Neural progenitor cell (in vitro differentiated cells): ENCODE measurements at regions not wholly inside any gene's neighbourhood (a gene's known extent, or its start where the extent isn't known, plus 50 kb on each side); places are given as distances from the start of the nearest gene placed in this dataset.

Experiments
- CTCF ChIP-seq: fragments of 200-600 bp; sonication (generic); IDR thresholded peaks from 2 replicates; pipeline ENCODE4 v1.5.1; 2017; ENCODE audit warnings: antibody characterized with exemption, mild to moderate bottlenecking
- EZH2phosphoT487 ChIP-seq: fragments of 200-600 bp; sonication (generic); IDR thresholded peaks from 2 replicates; pipeline ENCODE4 v1.6.1; 2017; ENCODE audit warnings: antibody characterized with exemption

DNA sequence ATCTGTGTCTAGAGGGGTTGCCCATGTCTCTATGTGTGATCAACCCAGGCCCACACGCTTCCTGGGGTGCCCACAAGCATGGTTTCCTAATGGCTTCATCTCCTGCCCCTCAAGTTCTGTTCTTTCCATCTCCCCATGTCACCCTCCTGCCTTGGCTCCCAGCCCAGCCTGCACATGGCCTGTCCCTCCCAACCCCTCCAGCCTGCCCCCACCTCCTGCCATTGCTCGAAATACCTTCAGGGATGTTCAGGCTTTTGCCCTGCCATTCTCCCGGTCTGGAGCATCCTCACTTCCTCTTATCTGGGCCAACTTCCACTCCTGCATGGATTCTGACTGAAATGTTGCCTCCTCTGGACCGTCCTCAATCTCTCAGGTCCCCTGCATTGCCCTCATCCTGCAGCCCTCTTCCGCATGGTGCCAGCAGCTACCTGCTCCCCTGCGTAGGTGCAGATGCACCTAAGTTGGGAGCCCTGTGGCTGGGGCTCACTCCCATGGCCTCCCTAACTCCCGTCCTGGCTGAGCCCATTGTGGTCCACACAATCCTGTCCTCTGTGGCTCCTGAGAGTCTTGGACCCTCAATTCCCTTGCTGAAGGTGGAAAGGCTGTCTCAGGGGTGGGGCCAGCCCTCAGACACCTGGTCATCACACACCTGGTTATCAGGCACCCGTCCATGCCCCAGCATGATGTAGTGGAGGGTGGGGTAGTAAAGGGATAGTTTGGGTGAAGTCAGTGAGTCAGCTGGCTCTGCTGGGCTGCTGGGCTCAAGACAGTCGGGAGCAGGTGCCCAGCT lies 152.1 kb downstream of the URI1 start:
- TF ChIP-seq CTCF (no peak), EZH2phosphoT487 (no peak)
